Head of caudate nucleus (tissue), 42 donors: ENCODE measurements at regions not wholly inside any gene's neighbourhood (a gene's known extent, or its start where the extent isn't known, plus 50 kb on each side); places are given as distances from the start of the nearest gene placed in this dataset.
A peak's percentile ranks its signal among the peaks of the same experiment; 100 is the strongest.
"Not testable (repeated sequence)": the region's sequence is repeated elsewhere in the genome, so short reads cannot be mapped to it uniquely, and the experiment has no call there.

ENCODE experiments used
- DNase-seq, 42 donors: peaks; one replicate each; pipeline versions ENCODE4 v3.0.0 to v3.0.0-alpha.2; 2020 to 2021; ENCODE audit warnings: mixed read lengths in 7 of 42
- intact Hi-C: fragments of 100-400 bp; cut with DNase I; formaldehyde crosslinking; loops from one replicate; pipeline ENCODE4 v1.15.0; 2022

GRCh38 chr6:85005494-85005893 lies 241.1 kb upstream of the TBX18 start:
- intact Hi-C loops: no loop called here
- no peak for DNase-seq

- intact Hi-C loops: no loop called here
Observed at GRCh38 chr6:85004361-85004995, 240.1 kb upstream of the TBX18 start.

GRCh38 chr6:85002847-85003246 lies 238.4 kb upstream of the TBX18 start:
- DNase-seq: no peak
- intact Hi-C loops: no loop called here

More at GRCh38 chr6:85004361-85004995, 240.1 kb upstream of the TBX18 start:
- no peak for DNase-seq

GRCh38 chr6:85000001-85000400 lies 235.6 kb upstream of the TBX18 start:
- intact Hi-C loops: no loop called here
- no peak for DNase-seq

- no peak for DNase-seq
- intact Hi-C loops: no loop called here
Observed at GRCh38 chr6:84998223-84998622, 233.8 kb upstream of the TBX18 start.

GRCh38 chr6:84988766-84989165 lies 224.4 kb upstream of the TBX18 start:
- intact Hi-C loops, DNase-seq: not testable (repeated sequence)

GRCh38 chr6:84985490-84985889 lies 221.1 kb upstream of the TBX18 start:
- intact Hi-C loops, DNase-seq: not testable (repeated sequence)

GRCh38 chr6:84979541-84979940 lies 215.1 kb upstream of the TBX18 start:
- intact Hi-C loops: no loop called here
- no peak for DNase-seq

- DNase-seq: no peak
- intact Hi-C loops: no loop called here
Observed at GRCh38 chr6:84977363-84977705, 212.9 kb upstream of the TBX18 start.

- no peak for DNase-seq
- intact Hi-C loops: no loop called here
Observed at GRCh38 chr6:84976526-84977362, 212.3 kb upstream of the TBX18 start.

GRCh38 chr6:84975316-84975715 lies 210.9 kb upstream of the TBX18 start:
- DNase-seq: no peak
- intact Hi-C loops: no loop called here

GRCh38 chr6:84973606-84974005 lies 209.2 kb upstream of the TBX18 start:
- DNase-seq: no peak
- intact Hi-C loops: no loop called here

GRCh38 chr6:84967965-84968364 lies 203.6 kb upstream of the TBX18 start:
- DNase-seq: no peak
- intact Hi-C loops: no loop called here

- DNase-seq: peak in 8 of 42 donors; percentile 2 to 26 (median 18)
- intact Hi-C loops: no loop called here
Observed at GRCh38 chr6:84967389-84967788, 203.0 kb upstream of the TBX18 start.

GRCh38 chr6:84953111-84953755 lies 188.8 kb upstream of the TBX18 start:
- DNase-seq: no peak
- intact Hi-C loops: no loop called here

- intact Hi-C loops, DNase-seq: not testable (repeated sequence)
Observed at GRCh38 chr6:84944926-84945325, 180.5 kb upstream of the TBX18 start.

- intact Hi-C loops: no loop called here
- DNase-seq: no peak
Observed at GRCh38 chr6:84943905-84944304, 179.5 kb upstream of the TBX18 start.

- intact Hi-C loops, DNase-seq: not testable (repeated sequence)
Observed at GRCh38 chr6:84941609-84942008, 177.2 kb upstream of the TBX18 start.

GRCh38 chr6:84929212-84929611 lies 164.8 kb upstream of the TBX18 start:
- intact Hi-C loops: no loop called here
- DNase-seq: no peak

GRCh38 chr6:84927551-84927950 lies 163.2 kb upstream of the TBX18 start:
- no peak for DNase-seq
- intact Hi-C loops: no loop called here
